Suppressor macrophage treated with lipopolysaccharide for 4 hours (primary cell): ENCODE measurements at regions not wholly inside any gene's neighbourhood (a gene's known extent, or its start where the extent isn't known, plus 50 kb on each side); places are given as distances from the start of the nearest gene placed in this dataset.

ENCODE experiments used
- DNase-seq: peaks from one replicate; pipeline ENCODE4 v3.0.0-alpha.2; 2020

GRCh38 chr14:83799233-83799632 lies 1730.7 kb upstream of the FLRT2 start:
- no peak for DNase-seq

GRCh38 chr14:83814896-83815295 lies 1715.0 kb upstream of the FLRT2 start:
- no peak for DNase-seq

GRCh38 chr14:83816761-83817160 lies 1713.2 kb upstream of the FLRT2 start:
- no peak for DNase-seq

GRCh38 chr14:83825843-83826242 lies 1704.1 kb upstream of the FLRT2 start:
- no peak for DNase-seq

- no peak for DNase-seq
Observed at GRCh38 chr14:83826838-83827237, 1703.1 kb upstream of the FLRT2 start.

- no peak for DNase-seq
Observed at GRCh38 chr14:83827383-83827782, 1702.6 kb upstream of the FLRT2 start.

- no peak for DNase-seq
Observed at GRCh38 chr14:83828406-83828805, 1701.5 kb upstream of the FLRT2 start.

GRCh38 chr14:83830316-83830715 lies 1699.6 kb upstream of the FLRT2 start:
- no peak for DNase-seq

GRCh38 chr14:83838226-83838625 lies 1691.7 kb upstream of the FLRT2 start:
- no peak for DNase-seq

- no peak for DNase-seq
Observed at GRCh38 chr14:83842547-83842946, 1687.4 kb upstream of the FLRT2 start.

- no peak for DNase-seq
Observed at GRCh38 chr14:83847102-83847501, 1682.8 kb upstream of the FLRT2 start.

- DNase-seq: no peak
Observed at GRCh38 chr14:83850092-83850491, 1679.9 kb upstream of the FLRT2 start.

GRCh38 chr14:83856334-83856733 lies 1673.6 kb upstream of the FLRT2 start:
- DNase-seq: no peak

- no peak for DNase-seq
Observed at GRCh38 chr14:83860631-83861155, 1669.3 kb upstream of the FLRT2 start.

GRCh38 chr14:83863042-83863774 lies 1666.7 kb upstream of the FLRT2 start:
- no peak for DNase-seq

GRCh38 chr14:83864106-83864505 lies 1665.8 kb upstream of the FLRT2 start:
- DNase-seq: no peak

- DNase-seq: no peak
Observed at GRCh38 chr14:83867566-83868225, 1662.2 kb upstream of the FLRT2 start.

- DNase-seq: no peak
Observed at GRCh38 chr14:83870546-83871270, 1659.2 kb upstream of the FLRT2 start.

GRCh38 chr14:83873669-83874068 lies 1656.3 kb upstream of the FLRT2 start:
- no peak for DNase-seq

- DNase-seq: no peak
Observed at GRCh38 chr14:83874662-83875061, 1655.3 kb upstream of the FLRT2 start.

GRCh38 chr14:83883732-83884131 lies 1646.2 kb upstream of the FLRT2 start:
- DNase-seq: no peak

- no peak for DNase-seq
Observed at GRCh38 chr14:83885837-83886293, 1644.1 kb upstream of the FLRT2 start.

- DNase-seq: no peak
Observed at GRCh38 chr14:83887866-83888265, 1642.1 kb upstream of the FLRT2 start.

GRCh38 chr14:83893447-83893846 lies 1636.5 kb upstream of the FLRT2 start:
- no peak for DNase-seq
